IMR-90 (cell line): ENCODE measurements at regions not wholly inside any gene's neighbourhood (a gene's known extent, or its start where the extent isn't known, plus 50 kb on each side); places are given as distances from the start of the nearest gene placed in this dataset.

Source experiments
- ATAC-seq: fragments of 200-7000 bp; cut with Tn5 transposase; 2 replicates; pipeline ENCODE4 v1.9.1; 2020; ENCODE audit warnings: low read depth, mild to moderate bottlenecking, moderate library complexity
- BruUV-seq: library from RNA; stranded (reverse); fragments of 400-500 nt; replicated peaks from 2 replicates; lab custom pipeline; 2021; lab: Mats Ljungman, UMichigan
- CTCF ChIA-PET: fragments of 300-600 bp; formaldehyde crosslinking; extraction: SDS; loops from one replicate; lab custom pipeline; 2021; ENCODE audit warnings: antibody characterized with exemption; lab: Yijun Ruan, JAX
- POLR2A ChIA-PET: fragments of 300-600 bp; sonication (Branson Sonifier 250); formaldehyde crosslinking; loops from one replicate; lab custom pipeline; 2022; ENCODE audit warnings: antibody characterized with exemption; ENCODE audit not compliant: unreplicated experiment; lab: Charles Lee
- DNase-seq: peaks from one replicate; pipeline ENCODE4 v3.0.0; 2013
- H2AFZ ChIP-seq: replicated peaks from 2 replicates; pipeline ENCODE3; 2013; ENCODE audit warnings: low read length, mild to moderate bottlenecking; ENCODE audit not compliant: poor library complexity
- H2AK5ac ChIP-seq: 2 replicates; pipeline ENCODE4 v1.6.1; 2013; ENCODE audit warnings: low read depth, low read length, inconsistent platforms
- H2AK9ac ChIP-seq: replicated peaks from 2 replicates; pipeline ENCODE3; 2013; ENCODE audit warnings: mild to moderate bottlenecking, low read depth, low read length, moderate library complexity; ENCODE audit not compliant: poor library complexity
- H2BK120ac ChIP-seq: 2 replicates; pipeline ENCODE4 v1.6.1; 2013; ENCODE audit warnings: low read depth, low read length, inconsistent platforms
- H2BK15ac ChIP-seq: 3 replicates; pipeline ENCODE4 v1.6.1; 2013; ENCODE audit warnings: low read depth, low read length, inconsistent platforms
- H2BK20ac ChIP-seq: 2 replicates; pipeline ENCODE4 v1.6.1; 2013; ENCODE audit warnings: low read depth, mild to moderate bottlenecking, inconsistent platforms, low read length, moderate library complexity
- H2BK5ac ChIP-seq: 2 replicates; pipeline ENCODE4 v1.6.1; 2013; ENCODE audit warnings: mild to moderate bottlenecking, low read depth, low read length, inconsistent platforms; ENCODE audit not compliant: poor library complexity, severe bottlenecking
- H3K14ac ChIP-seq: replicated peaks from 2 replicates; pipeline ENCODE4 v1.6.1; 2013; ENCODE audit warnings: low read depth, low read length, inconsistent platforms
- H3K18ac ChIP-seq: 2 replicates; pipeline ENCODE4 v1.6.1; 2013; ENCODE audit warnings: low read depth, low read length, control low read depth
- H3K23ac ChIP-seq: 2 replicates; pipeline ENCODE4 v1.6.1; 2013; ENCODE audit warnings: low read depth, low read length, inconsistent platforms
- H3K27ac ChIP-seq: 2 replicates; pipeline ENCODE4 v1.5.1; 2013; ENCODE audit warnings: mild to moderate bottlenecking, control low read depth, low read length; ENCODE audit not compliant: insufficient read depth
- H3K27me3 ChIP-seq: 2 replicates; pipeline ENCODE4 v1.6.1; 2013; ENCODE audit warnings: low read length; ENCODE audit not compliant: control insufficient read depth, insufficient read depth
- H3K36me3 ChIP-seq: 2 replicates; pipeline ENCODE4 v1.6.1; 2013; ENCODE audit warnings: low read length, mixed read lengths; ENCODE audit not compliant: control insufficient read depth, insufficient read depth
- H3K4ac ChIP-seq: 2 replicates; pipeline ENCODE4 v1.6.1; 2013; ENCODE audit warnings: low read depth, low read length, inconsistent platforms
- H3K4me1 ChIP-seq: 2 replicates; pipeline ENCODE4 v1.6.1; 2013; ENCODE audit warnings: low read length, mixed read lengths; ENCODE audit not compliant: control insufficient read depth, insufficient read depth
- H3K4me2 ChIP-seq: 2 replicates; pipeline ENCODE4 v1.6.1; 2013; ENCODE audit warnings: low read depth, mild to moderate bottlenecking, control low read depth, low read length, moderate library complexity
- H3K4me3 ChIP-seq: 2 replicates; pipeline ENCODE4 v1.5.1; 2013; ENCODE audit warnings: low read depth, mild to moderate bottlenecking, control low read depth, low read length, moderate library complexity; ENCODE audit not compliant: insufficient read depth
- H3K56ac ChIP-seq: 2 replicates; pipeline ENCODE4 v1.6.1; 2013; ENCODE audit warnings: low read length, inconsistent platforms; ENCODE audit not compliant: insufficient read depth; ENCODE audit errors: extremely low read depth
- H3K79me1 ChIP-seq, 2 experiments: 2 replicates each; pipeline ENCODE4 v1.6.1; 2013; ENCODE audit warnings: low read length in 2 of 2, inconsistent platforms in 1 of 2, low read depth in 1 of 2
- H3K9ac ChIP-seq: 2 replicates; pipeline ENCODE4 v1.6.1; 2013; ENCODE audit warnings: low read depth, low read length, control low read depth
- H3K9me1 ChIP-seq: 2 replicates; pipeline ENCODE4 v1.6.1; 2013; ENCODE audit warnings: low read length, inconsistent platforms; ENCODE audit not compliant: insufficient read depth
- H3K9me3 ChIP-seq: 2 replicates; pipeline ENCODE4 v1.6.1; 2013; ENCODE audit warnings: low read length; ENCODE audit not compliant: control insufficient read depth, insufficient read depth
- H4K20me1 ChIP-seq: 2 replicates; pipeline ENCODE4 v1.6.1; 2013; ENCODE audit warnings: low read length, inconsistent platforms; ENCODE audit not compliant: insufficient read depth
- H4K5ac ChIP-seq: 2 replicates; pipeline ENCODE4 v1.6.1; 2013; ENCODE audit warnings: mild to moderate bottlenecking, low read depth, low read length, control low read depth
- H4K8ac ChIP-seq, 2 experiments: 2 replicates each; pipeline ENCODE4 v1.6.1; 2013; ENCODE audit warnings: low read depth in 2 of 2, low read length in 2 of 2, control low read depth in 1 of 2, inconsistent platforms in 1 of 2
- H4K91ac ChIP-seq: 2 replicates; pipeline ENCODE4 v1.6.1; 2013; ENCODE audit warnings: low read depth, low read length, inconsistent platforms; ENCODE audit not compliant: insufficient read depth
- CHD1 ChIP-seq: IDR thresholded peaks from 2 replicates; pipeline ENCODE4 v1.6.1; 2012; ENCODE audit warnings: low read depth, low read length, improper control_type of control experiment
- WGBS, 2 experiments: methylation state at CpG; one replicate each; pipeline versions ENCODE4 v1.1.5 to v1.1.7; 2013; ENCODE audit warnings: missing lambda C conversion rate in 2 of 2; ENCODE audit not compliant: insufficient read length in 1 of 2; ENCODE audit errors: extremely low coverage in 2 of 2; 5-methylcytosine and 5-hydroxymethylcytosine counted together
- dilution Hi-C: fragments of 300-500 bp; cut with HindIII; formaldehyde crosslinking; loops from one replicate; pipeline ENCODE4 v1.14.3; 2018; ENCODE audit warnings: low sequenced_read_pairs; ENCODE audit not compliant: unreplicated experiment
- in situ Hi-C: fragments of 300-500 bp; cut with MboI; formaldehyde crosslinking; loops from 3 replicates; pipeline ENCODE4 v1.14.3; 2019; ENCODE audit warnings: low sequenced_read_pairs, inconsistent platforms, mixed read lengths
- intact Hi-C: fragments of 100-400 bp; cut with micrococcal nuclease; formaldehyde crosslinking; loops from 2 replicates; pipeline ENCODE4 v1.10.0; 2022

DNA sequence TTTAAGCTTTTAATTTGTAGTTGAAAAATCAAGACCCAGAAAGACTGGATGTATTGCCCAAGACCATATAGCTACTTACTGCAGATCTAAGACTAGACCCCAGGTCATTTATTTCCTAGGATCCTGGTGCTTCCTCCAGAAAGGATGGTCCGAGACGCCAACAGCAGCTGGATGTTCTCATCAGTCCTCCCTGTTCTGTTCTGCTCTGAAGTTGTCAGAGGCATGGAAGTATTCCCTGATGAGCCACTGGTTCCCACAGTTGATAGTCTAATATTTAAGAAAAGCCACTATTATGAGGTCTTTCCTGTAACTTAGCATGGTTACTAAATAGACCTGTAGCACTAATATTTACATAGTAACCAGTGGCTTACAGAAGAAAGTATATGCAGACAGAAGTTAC is 393.5 kb downstream of the MTX2 start:
- Histone ChIP-seq H2BK20ac (no peak overlapping the region), H3K9me1 (no peaks in the 10 kb centered on the region), H3K9me3 (no peaks in the 10 kb centered on the region), H2BK120ac (no peak overlapping the region), H3K14ac (no peak overlapping the region), H3K36me3 (no peaks in the 10 kb centered on the region), H2AK9ac (no peak overlapping the region), H3K23ac (no peak overlapping the region), H3K56ac (no peak overlapping the region), H3K27me3 (peaks cover 4% of the 10 kb centered on the region; the same call in 1 of the 2 replicates), H2AFZ (no peak overlapping the region), H4K20me1 (no peaks in the 10 kb centered on the region), H3K9ac (no peak overlapping the region), H3K4me2 (no peak overlapping the region), H2AK5ac (no peak overlapping the region), H2BK15ac (no peak overlapping the region), H4K8ac (no peak overlapping the region), H4K91ac (no peak overlapping the region), H2BK5ac (no peak overlapping the region), H4K5ac (no peak overlapping the region), H3K79me1 (no peaks in the 10 kb centered on the region), H3K18ac (no peak overlapping the region), H3K4me1 (no peaks in the 10 kb centered on the region), H3K4me3 (no peak overlapping the region), H3K4ac (no peak overlapping the region), H3K27ac (no peak overlapping the region)
- no peak for TF ChIP-seq CHD1
- intact Hi-C loops: no loop called here
- ATAC-seq (no peak), DNase-seq (no peak)
- in situ Hi-C loops: no loop called here
- POLR2A ChIA-PET: no interaction called here
- WGBS, 2 experiments: no CpG with 5 or more reads among the region's 2 CpGs
- no TSS peak for BruUV-seq
- dilution Hi-C loops: no loop called here
- CTCF ChIA-PET: interaction anchor here (1.0 kb wide), 1 partner anchor 11 kb away, joined by 4 read pairs; no protein-coding TSS in a partner anchor
